ELF-1 (cell line): ENCODE measurements at regions not wholly inside any gene's neighbourhood (a gene's known extent, or its start where the extent isn't known, plus 50 kb on each side); places are given as distances from the start of the nearest gene placed in this dataset.

Experiments
- DNase-seq: peaks from one replicate; pipeline ENCODE4 v3.0.0-alpha.2; 2016; ENCODE audit warnings: low read depth, low spot score

GRCh38 chr3:178284181-178284580 is 252.1 kb upstream of the KCNMB2 start:
- no peak for DNase-seq

GRCh38 chr3:178288074-178288473 is 248.2 kb upstream of the KCNMB2 start:
- no peak for DNase-seq

GRCh38 chr3:178289544-178290160 is 246.6 kb upstream of the KCNMB2 start:
- no peak for DNase-seq

GRCh38 chr3:178291574-178292370 is 244.5 kb upstream of the KCNMB2 start:
- no peak for DNase-seq

GRCh38 chr3:178295292-178295912 is 240.8 kb upstream of the KCNMB2 start:
- no peak for DNase-seq

GRCh38 chr3:178297199-178297598 is 239.0 kb upstream of the KCNMB2 start:
- DNase-seq: no peak

GRCh38 chr3:178297740-178298139 is 238.5 kb upstream of the KCNMB2 start:
- no peak for DNase-seq

GRCh38 chr3:178300441-178300959 is 235.7 kb upstream of the KCNMB2 start:
- peak; percentile 35 for DNase-seq

- DNase-seq: no peak
Observed at GRCh38 chr3:178302966-178303930, 233.0 kb upstream of the KCNMB2 start.

- DNase-seq: no peak
Observed at GRCh38 chr3:178304758-178305467, 231.3 kb upstream of the KCNMB2 start.

GRCh38 chr3:178306432-178307115 is 229.7 kb upstream of the KCNMB2 start:
- no peak for DNase-seq

GRCh38 chr3:178308771-178309170 is 227.5 kb upstream of the KCNMB2 start:
- DNase-seq: no peak

- DNase-seq: no peak
Observed at GRCh38 chr3:178310949-178311348, 225.3 kb upstream of the KCNMB2 start.

- no peak for DNase-seq
Observed at GRCh38 chr3:178313716-178314115, 222.5 kb upstream of the KCNMB2 start.

GRCh38 chr3:178318340-178318739 is 217.9 kb upstream of the KCNMB2 start:
- DNase-seq: no peak

GRCh38 chr3:178318941-178319816 is 217.1 kb upstream of the KCNMB2 start:
- no peak for DNase-seq

- DNase-seq: no peak
Observed at GRCh38 chr3:178320456-178321351, 215.5 kb upstream of the KCNMB2 start.

- DNase-seq: no peak
Observed at GRCh38 chr3:178324356-178324755, 211.9 kb upstream of the KCNMB2 start.
